Stimulated activated CD4-positive, alpha-beta T cell treated with anti-CD3 and anti-CD28 coated beads, Interleukin-1b, Interleukin-23, amount 100 ng/mL, for 24 hours (primary cell): ENCODE measurements at regions not wholly inside any gene's neighbourhood (a gene's known extent, or its start where the extent isn't known, plus 50 kb on each side); places are given as distances from the start of the nearest gene placed in this dataset.

ENCODE experiments used
- DNase-seq, 4 experiments: peaks; one replicate each; pipeline ENCODE4 v3.0.0-alpha.2; 2020; ENCODE audit warnings: low read depth in 4 of 4, low spot score in 1 of 4

DNA sequence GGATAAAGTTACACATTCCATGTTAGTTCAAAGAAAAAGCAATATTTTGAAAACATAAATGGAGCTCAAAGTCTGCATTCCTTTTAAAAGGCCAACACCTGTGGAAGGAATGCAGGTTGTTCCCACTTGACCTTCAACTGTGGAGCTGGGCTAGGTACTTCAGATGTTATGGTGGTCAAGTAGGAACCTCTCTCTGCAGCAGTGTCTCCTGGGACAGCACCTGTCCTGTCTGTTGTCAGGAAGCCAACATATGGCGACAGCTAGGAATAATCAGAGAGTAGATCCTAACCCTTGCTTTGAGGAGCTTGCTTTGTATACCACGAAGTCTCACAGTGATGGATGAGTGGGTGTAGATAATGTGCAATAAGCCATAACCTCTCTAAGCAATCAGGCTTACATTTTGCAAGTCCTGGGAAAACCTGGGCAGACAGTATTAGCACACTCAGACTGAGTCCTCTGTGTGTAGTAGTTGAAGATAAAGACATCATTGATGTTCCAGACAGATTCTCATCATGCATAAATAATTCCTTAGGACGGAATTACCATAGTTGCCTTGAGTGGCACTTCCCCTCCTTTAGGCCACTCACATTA, 347.5 kb downstream of the PRL start:
- DNase-seq = no peak

DNA sequence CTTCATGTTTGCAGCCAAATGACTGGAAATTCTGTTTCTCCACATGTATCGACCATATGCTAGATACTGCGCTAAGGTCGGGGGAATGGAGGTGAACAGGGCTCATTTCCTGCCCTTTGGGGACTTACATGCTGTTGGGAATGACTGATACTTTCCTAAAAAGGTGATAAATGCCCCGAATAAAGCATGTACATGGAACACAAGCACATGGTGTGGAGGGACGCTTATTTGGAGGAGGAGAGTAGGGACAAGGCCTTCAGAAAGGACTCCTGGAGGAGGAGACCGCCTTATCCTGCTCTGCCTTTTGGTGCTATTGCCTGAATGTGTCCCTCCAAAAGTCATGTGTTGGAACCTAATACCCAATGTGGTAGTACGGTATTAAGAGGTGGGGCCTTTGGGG, 344.5 kb downstream of the PRL start:
- DNase-seq = no peak

DNA sequence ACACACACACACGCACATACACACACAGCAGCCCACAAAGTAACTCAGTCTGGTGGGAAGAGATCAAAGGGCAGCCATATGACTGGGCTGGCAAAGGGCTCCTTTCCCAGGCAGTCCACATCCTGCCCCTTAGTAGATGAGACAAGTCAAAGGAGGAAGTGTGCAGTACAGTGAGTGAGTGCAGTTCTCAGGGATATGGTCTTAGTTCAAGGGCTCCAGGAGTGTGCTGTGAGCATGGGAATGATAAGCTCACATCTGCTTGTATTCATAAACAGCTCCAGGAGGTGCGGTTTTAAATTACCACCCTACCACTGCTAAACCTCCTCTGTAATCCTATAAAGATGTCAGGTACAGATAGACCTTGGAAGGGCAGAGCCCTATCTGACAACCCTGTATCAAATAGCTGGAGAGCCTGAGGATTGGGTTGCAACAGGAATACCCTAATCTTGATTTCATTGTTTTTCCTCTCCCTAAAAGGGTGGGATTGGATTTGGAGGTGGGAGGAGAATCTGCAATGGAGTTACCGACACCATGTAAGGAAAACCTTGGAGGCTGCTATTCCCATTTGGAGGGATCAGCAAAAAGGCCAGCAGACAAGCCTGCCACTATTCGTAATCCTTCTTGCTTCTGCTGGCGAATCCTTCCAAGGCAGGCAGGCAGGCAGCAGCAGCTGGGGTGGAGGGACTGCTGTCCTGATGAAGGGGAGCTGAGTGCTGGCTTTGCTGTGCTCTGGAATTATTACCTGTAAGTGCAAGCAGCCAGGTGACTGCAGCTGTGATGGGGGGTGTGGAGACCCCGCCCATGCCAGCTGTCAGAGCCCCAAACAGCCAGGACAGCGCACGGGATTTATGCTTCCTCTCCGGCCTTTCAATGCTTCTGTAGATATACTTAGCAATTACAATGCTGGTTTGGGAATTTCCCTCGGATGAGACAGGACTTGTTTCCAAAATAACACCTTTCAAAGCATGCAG, 342.7 kb downstream of the PRL start:
- no peak for DNase-seq

DNA sequence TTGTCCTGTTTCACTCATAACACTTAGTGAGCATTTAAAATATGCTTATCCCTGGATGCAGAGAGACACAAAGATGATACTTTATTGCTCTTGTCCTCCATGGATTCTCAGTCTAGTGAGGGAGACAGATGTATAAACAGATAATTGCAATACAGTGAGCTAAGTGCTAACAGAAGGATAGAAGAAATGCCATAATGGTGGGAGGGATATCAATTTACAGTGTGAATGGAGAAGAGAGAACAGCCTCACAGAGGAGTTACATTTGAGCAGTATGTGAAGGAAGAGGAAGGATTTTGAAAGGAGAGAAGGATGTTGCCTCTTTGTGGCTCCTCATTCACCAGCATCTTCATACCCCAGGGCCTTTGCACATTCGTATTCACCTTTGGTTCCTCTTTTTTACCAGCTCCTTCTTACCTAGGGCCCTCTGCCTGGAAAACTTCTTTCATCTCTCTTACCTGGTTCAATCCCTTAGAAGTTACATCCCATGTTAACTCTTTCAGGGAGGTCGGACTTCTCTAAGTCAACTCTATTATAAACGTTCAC, 341.7 kb downstream of the PRL start:
- DNase-seq = no peak

DNA sequence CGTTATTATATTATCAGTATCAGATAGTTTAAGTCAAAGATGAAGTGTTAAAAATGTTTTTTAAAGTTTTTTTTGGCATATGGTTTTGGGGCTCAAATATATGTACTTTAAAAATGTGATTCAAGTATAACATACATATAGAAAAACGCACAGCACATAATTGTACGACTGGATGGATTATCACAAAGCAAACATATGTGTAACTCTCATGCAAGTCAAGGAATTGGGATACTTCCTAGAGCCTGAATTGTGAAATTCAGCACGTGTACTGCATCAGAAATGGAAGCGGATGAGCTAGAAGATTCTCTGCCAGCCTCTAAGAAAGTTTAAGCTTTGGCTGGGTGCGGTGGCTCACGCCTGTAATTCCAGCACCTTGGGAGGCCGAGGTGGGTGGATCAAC, 340.9 kb downstream of the PRL start:
- DNase-seq = no peak

DNA sequence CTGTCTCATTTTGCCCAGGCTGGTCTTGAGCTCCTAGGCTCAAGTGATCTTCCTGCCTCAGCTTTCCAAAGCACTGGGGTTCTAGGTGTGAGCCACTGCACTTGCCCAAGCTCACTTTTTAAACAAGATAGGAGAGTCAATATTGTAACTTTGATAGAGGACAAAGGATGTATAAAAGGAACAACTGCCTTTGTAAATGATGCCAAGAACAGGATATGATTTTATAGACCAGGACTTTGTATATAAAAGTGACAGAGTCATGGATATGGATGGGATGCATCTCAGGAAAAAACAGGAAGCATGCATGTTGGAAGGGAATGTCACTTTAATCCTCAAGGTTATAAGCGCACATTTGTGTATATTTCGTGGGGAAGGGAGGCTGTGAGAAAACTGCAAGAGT, 338.4 kb downstream of the PRL start:
- no peak for DNase-seq

DNA sequence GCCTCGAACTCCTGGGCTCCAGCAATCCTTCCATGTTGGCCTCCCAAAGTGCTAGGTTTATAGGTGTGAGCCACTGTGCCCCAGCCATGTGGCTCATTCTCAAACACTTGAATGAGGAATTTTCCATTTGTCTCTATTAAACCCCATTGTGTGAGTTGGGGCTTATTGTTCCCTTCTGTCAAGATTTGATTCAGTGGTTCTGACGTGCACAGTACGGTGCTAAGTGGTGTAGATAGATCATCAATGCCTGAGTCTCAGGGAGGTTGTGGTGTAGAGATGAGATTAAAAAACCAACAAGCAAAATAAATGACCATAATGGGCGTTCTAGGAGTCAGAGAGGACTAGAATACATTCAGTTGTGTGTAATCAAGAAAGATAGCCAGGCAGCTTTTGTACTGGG, 335.6 kb downstream of the PRL start:
- DNase-seq = no peak

DNA sequence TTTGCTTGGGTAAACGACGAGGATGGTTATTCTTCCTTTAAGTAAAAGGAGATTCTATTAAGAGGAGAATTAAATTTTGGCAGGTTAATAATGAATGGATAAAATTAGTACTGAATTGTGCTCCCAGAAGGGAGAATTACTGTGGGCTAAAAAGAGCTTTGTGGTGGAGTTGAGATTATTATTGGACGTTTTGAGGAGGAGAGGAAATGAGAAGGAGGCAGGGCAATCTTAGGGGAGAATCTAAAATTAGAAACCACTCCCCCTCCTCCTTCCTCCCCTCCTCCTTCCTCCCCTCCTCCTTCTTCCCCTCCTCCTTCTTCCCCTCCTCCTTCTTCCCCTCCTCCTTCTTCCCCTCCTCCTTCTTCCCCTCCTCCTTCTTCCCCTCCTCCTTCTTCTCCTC, 331.8 kb downstream of the PRL start:
- no peak for DNase-seq

DNA sequence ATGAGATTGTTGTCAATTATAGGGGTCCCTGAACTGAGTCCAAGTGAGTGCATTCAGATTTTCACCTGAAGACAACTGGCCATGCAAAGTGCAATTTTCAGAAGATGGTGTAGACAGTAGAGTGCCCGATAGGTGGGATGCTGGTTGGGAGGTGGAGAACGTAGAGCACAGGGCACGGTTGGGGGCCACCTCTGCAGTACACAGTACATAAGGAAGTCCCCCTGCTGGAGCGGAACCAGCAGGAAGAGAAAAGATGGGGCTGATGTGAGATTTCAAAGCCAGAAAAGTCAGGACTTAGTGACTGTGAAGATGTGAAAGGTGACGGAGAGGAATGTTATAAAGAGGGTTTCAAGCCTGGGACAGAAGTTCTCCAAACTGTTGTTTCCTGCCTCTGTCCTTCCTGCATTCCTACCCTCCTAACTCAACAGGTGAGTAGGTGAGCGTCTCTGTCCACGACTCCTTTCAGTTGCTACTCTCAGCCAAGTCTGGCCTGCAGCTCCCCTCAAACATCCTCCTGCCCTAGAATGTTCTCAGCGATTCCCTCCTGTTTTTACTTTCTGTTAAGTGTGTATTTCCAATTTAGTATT, 330.8 kb downstream of the PRL start:
- DNase-seq = no peak

DNA sequence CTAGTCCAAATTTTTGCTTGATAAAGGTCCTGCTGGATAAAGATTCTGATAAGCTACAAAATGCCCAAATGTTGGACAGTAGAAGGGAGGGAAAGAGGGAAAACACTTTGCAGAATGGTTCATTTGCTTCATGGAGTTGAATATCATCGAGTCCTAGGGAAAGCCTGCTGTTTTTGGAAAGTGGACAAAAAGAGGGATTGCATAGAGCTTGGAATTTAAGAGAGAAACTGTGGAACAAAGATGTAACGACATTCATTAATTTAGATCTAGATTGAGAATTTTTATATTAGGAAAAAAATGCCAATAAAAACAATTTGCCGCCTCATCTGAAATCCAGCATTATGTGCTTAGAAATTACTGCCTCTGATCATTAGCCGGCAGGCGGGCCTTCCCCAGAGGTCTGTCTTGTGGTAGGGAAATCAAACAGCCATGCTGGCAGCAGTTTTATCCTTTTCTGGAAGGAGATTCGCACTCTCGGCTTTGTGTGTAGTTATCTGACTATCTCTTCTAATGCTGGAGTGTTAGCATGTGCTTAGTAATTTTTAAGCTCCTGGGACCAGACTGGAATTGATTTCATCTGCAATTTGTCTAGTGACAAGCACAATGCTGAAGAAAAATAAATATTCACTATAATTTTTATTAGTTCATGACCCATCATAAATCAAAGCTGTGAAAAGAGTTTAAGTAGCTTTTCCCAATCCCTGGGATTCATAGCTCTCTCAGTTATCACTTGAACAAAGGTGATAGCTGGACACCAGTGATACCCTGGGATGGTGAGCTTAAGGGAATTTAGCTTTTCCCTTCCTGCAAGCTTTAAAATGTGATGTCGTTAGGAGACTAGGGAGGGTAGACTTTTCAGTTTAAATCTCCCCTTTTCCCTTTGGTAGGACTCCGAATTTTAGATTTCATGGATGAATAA, 329.5 kb downstream of the PRL start:
- DNase-seq = no peak

DNA sequence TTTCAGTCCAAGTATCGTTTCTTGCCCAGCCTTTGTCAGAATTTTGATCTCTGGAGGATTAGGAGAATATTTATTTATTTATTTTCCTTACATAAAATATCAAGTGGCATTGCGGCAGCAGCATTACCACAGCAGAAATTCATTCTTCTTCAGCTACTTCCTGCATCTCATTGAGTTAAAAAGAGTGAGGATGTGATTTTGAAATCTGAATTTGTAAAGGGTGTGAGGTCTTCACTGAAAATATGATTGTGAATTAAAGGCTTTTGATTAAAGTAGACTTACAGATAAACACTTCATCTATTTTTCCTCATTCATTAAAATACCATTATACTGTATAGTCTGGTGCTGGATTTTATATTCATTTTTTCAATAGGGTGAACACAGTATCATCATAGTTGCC, 328.4 kb downstream of the PRL start:
- DNase-seq = no peak

DNA sequence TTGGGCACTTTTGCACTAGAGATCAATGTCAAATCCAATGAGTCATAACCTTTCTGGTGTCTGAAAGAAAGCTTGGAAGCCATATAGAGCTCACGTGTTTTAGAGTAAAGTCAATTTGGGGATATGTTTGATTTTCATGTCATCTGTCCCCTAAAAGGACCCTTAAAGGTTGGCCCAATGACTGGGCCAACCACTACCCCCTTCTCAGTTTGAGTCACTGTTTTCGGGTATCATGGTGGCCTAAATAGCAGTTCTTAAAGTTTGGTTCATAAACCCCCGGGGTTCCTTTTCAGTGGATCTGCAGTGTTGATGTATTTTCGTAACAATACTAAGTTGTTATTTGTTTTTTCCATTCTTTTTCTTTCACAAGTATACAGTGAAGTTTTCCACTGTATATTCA, 327.6 kb downstream of the PRL start:
- no peak for DNase-seq

DNA sequence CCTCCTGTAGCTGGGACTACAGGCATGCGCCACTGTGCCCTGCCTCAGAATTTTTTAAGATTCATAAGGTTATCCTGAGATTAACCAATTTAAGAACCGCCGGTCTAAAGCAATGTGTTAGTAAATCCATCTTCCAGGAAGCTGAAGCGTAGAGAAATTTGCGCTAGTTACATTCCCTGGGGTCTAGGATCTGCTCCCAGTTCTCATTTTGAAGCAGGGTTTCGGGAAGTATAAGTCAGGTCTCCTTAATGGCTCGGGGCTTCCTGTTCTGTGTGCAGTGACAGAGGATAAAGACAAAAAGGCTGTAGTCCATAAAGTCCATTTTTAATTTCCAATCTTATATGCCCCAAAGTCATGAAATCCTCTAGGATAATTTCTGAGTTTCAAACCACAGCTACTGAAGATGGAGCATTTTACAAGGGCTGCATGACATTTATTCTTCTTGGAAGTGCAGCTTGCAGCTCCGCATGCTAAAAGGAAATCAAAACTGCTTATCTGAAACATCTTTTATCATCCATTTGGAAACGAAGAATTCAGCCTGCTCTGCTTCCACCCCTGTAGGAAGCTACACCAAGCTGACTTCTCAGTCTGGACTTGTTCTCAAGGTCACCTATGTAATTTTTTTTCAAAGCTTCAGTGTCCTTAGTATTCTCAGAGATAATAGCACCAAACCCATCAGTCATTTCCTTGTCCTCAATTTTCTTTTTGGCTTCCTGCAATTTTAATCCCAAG, 326.1 kb downstream of the PRL start:
- no peak for DNase-seq

DNA sequence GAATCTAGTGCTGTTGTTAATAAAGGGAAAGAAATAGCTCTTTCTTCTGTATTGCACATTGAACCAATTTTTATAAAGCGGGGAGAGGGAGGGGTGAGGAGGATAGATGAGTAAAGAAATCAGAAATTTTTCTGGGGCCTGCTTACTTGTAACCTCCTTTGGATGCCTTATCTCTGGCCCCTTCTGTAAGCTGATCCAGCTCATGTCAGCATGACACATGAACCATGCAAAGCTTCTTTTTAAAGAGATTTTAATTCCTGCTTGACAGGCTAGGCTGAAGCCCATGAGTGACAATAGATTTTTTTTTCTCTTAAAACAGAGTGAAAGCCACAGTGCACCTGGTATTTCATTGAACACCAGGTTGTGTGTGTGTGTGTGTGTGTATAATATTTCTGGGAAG, 325.3 kb downstream of the PRL start:
- DNase-seq = no peak

DNA sequence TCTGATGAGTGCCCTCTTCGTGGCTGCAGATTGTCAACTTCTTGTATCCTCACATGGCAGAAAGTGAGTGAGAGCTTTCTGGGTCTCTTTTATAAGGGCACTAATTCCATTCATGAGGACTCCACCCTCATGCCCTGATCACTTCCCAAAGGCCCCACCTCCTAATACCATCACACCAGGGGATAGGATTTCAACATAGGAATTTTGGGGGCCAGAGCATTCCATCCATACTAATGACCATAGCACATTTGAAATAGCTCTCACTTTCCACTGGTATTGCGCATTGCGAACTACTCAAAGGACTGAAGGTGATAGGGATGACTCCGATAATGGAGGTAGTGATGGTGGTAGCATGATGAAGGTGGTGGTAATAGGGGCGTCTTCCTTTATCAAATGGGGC, 324.3 kb downstream of the PRL start:
- no peak for DNase-seq

DNA sequence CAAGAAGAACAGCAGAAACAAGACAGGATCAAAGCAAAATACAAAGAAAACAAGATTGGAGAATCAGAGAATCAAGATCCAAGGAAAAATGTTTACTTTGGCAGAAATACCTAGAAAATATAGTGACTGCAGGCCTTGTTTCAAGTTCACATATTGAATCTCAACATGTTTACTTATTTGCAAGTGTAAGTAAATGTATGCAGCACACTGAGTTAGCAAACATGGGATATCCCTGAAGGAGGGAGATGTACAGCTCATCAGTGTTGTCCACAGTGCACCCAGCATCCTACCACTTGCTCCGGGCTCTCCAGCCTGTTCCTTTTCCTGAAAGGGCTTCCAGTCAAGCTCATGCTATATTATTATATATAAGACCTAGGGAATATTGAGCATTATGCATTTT, 319.5 kb downstream of the PRL start:
- DNase-seq = no peak

DNA sequence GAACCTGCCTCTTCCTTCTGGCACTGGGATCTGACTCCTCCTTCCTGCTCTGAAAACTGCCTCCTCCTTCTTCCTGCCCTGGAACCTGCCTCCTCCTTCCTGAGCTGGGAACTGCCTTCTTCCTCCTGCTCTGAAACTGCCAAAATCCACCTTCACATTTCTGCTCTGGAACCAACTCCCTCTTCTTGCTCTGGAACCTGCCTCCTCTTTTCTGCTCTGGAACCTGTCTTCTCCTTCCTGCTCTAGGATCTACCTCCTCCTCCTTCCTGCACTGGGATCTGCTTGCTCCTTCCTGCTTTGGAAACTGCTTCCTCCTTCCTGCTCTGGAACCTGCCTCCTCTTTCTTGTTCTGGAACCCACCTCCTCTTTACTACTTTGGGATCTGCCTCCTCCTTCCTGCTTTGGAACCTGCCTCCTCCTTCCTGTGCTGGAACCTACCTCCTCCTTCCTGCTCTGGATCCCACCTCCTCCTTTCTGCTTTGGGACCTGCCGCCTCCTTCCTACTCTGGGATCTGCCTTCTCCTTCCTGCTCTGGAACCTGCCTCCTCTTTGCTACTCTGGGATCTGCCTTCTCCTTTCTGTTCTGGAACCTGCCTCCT, 315.5 kb downstream of the PRL start:
- no peak for DNase-seq

DNA sequence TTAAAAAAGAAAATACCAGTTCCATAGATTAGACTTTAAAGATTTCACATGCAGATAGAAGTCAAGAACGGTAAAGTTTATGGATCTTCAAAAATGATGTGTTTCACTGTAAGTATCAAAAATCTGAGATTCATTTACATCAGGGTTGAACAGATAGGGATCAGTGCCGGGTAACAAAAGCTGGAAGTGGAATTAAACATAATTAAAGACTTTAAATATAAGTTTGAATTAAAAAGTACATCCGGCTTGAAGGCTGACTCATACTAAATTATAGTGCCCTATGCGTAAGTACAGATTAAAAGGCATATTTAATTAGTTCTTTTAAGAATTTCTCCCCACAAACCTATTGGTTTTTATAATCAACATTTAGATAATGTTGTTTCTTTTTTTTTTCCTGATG, 312.7 kb downstream of the PRL start:
- DNase-seq = no peak

DNA sequence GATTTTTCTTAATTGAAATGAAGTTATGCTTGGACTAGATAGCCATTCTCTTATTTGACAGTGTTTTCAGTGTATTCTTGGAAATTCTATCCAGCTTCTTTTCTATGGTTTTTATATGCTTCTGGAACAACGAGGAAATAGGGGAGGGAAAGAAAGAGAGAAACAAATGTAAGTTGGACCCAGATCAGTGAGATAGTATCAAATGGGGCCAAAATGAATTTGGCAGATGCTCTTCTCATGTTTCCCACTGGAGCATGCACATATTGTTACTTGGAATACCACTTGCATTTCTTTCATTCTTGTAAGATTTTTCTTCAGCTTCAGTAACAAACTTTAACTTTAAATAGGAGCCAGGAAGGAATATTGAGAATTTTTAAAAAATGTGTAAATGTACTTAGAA, 312.3 kb downstream of the PRL start:
- no peak for DNase-seq

DNA sequence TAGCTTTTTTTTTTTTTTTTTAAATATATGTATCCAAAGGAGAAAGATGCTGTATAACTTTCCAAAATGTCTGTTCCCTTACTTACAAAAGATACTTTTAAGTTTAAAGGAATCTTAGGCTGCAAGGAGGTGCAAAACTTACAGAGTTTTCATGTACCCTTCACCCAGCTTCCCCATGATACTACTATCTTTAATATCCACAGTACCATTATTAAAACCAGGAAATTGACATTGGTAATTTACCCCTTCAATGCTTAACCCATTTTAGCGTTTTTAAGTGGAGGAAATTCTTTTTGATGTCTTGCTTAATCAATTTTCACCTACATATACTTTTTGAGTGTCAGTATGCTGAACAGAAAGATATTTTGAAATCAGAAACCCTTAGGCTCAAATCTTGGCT, 310.9 kb downstream of the PRL start:
- no peak for DNase-seq
